ENCODE measurements at regions not wholly inside any gene's neighbourhood (a gene's known extent, or its start where the extent isn't known, plus 50 kb on each side); places are given as distances from the start of the nearest gene placed in this dataset.
"Not testable (repeated sequence)": the region's sequence is repeated elsewhere in the genome, so short reads cannot be mapped to it uniquely, and the experiment has no call there.

DNA sequence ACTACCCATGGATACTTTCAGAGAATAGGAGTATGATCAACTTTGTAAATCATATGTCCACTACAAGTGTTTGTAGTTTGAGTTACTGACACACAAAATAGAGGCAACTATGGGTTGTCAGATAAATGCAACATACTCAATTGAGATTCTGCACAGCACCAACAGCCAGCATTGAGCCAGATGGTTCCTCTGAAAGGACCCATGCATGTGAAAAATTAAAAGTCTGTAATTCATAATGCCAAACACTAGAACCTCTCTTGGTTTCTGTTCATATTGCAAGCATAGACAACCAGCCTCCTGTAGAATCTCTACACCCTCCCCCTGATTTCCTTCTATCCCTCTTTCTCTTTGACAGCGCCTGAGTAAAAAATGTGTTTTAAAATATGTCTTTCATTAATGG lies 831.0 kb downstream of the C12orf50 start:
- ATAC-seq, result no peak

DNA sequence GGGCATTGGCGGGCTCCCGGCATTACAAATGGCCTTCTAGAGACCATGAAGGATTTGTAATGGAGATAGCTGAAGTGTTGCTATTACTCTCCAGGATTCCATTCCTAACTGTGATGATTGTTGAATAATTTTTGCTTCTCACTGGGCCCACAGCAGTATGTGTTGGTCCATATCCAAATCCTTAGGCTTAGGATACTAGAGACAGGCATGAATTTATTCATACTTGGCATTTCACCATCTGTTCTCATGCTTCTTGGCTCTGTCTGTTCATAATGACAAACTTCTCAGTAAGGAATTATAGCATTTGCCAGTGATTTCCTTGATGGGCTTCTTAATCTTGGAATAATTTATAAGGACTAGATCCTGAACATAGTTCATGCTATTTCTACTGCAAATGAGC lies 832.9 kb downstream of the C12orf50 start:
- no peak overlapping the region for H3K27ac Mint-ChIP-seq
- H3K4me1 Mint-ChIP-seq (ENCODE audit: low read depth in 2 of 2), result no peaks in the 10 kb centered on the region
- no peaks in the 10 kb centered on the region for H3K27me3 Mint-ChIP-seq
- no peaks in the 10 kb centered on the region for H3K36me3 Mint-ChIP-seq
- no peak for ATAC-seq
- H3K4me3 Mint-ChIP-seq, result no peak overlapping the region
- no peak for DNase-seq (ENCODE audit: low spot score)
- H3K9me3 Mint-ChIP-seq, result peaks cover 8% of the 10 kb centered on the region

More for the DNA sequence above, 831.0 kb downstream of the C12orf50 start:
- no peak for DNase-seq (ENCODE audit: low spot score)
- Mint-ChIP-seq H3K27ac (no peak overlapping the region), H3K9me3 (peaks cover 8% of the 10 kb centered on the region), H3K4me1 (ENCODE audit: low read depth in 2 of 2) (no peaks in the 10 kb centered on the region), H3K27me3 (no peaks in the 10 kb centered on the region), H3K4me3 (no peak overlapping the region), H3K36me3 (no peaks in the 10 kb centered on the region)

DNA sequence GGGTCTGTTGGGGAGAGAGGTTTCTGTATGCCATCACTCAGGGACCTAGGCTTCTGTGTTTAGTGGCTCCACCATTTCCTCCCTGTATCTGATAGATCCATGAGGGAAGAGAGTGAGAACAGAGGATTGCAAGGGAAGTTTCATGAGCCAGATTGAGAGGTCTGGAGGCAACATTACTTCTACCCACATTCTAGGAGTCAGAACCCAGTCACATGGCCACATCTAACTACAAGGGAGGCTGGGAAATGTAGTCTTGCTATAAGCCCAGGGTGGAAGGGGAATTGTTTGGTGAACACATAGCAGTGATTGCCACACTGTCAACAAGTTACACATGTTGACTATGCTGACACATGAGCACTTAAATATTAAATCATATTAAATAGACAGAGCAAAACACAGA lies 834.8 kb downstream of the C12orf50 start:
- not testable (repeated sequence) for ATAC-seq; H3K4me1 Mint-ChIP-seq (ENCODE audit: low read depth in 2 of 2); H3K27me3 Mint-ChIP-seq; H3K27ac Mint-ChIP-seq; H3K36me3 Mint-ChIP-seq; H3K9me3 Mint-ChIP-seq; DNase-seq (ENCODE audit: low spot score); H3K4me3 Mint-ChIP-seq

DNA sequence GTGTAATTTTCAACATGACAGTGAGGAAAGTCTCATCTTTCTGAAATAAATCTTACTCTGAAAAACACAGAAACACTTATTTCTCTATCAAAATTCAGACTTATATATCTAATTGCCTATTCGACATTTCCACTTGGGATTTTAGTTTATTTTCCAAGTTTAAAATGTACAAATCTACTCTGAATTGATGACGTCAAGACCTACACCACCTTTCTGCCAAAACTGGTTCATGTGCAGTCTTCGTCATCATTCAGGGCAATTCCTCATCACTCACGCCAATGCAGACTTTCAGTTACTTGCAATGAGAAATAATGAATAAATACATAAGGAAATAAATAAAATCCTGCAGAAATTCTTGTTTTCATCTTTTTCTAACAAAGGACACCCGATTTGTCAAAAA lies 843.8 kb downstream of the C12orf50 start:
- Mint-ChIP-seq H3K36me3 (peaks cover 11% of the 10 kb centered on the region), H3K4me1 (ENCODE audit: low read depth in 2 of 2) (no peaks in the 10 kb centered on the region), H3K27ac (no peak overlapping the region), H3K4me3 (no peak overlapping the region), H3K27me3 (no peaks in the 10 kb centered on the region), H3K9me3 (peaks cover 16% of the 10 kb centered on the region)
- DNase-seq (ENCODE audit: low spot score) (no peak), ATAC-seq (no peak)

DNA sequence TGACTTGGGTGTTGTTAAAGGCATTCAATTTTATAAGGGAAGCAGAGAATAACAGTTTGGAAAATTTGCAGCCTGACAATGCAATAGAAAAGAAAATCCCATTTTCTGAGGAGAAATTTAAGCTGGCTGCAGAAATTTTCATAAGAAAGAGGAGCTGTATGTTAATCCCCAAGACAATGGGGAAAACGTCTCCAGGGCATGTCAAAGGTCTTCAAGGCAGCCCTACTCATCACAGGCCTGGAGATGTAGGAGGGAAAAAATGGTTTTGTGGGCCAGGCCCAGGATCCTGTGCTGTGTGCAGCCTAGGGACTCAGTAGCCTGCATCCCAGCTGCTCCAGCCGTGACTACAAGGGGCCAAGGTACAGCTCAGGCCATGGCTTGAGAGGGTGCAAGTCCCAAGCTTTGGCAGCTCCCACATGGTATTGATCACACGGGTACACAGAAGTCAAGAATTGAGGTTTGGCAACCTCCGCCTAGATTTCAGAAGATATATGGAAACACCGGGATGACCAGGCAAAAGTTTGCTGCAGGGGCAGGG lies 846.4 kb downstream of the C12orf50 start:
- Mint-ChIP-seq H3K9me3 (peaks cover 16% of the 10 kb centered on the region), H3K36me3 (peaks cover 11% of the 10 kb centered on the region), H3K27me3 (no peaks in the 10 kb centered on the region), H3K4me3 (no peak overlapping the region), H3K27ac (no peak overlapping the region), H3K4me1 (ENCODE audit: low read depth in 2 of 2) (no peaks in the 10 kb centered on the region)
- ATAC-seq (no peak), DNase-seq (ENCODE audit: low spot score) (no peak)

DNA sequence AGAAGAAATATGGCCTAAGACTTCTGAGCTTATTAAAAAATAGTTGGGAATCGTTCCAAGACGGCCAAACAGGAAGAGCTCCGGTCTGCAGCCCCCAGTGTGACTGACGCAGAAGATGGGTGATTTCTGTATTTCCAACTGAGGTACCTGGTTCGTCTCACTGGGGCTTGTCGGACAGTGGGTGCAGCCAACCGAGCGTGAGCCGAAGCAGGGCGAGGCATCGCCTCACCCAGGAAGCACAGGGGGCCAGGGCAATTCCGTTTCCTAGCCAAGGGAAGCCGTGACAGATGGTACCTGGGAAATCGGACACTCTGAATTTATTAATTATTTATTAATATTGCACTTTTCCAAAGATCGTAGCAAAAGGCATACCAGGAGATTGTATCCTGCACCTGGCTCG lies 857.8 kb downstream of the C12orf50 start:
- Mint-ChIP-seq H3K27ac (no peak overlapping the region), H3K36me3 (peaks cover 27% of the 10 kb centered on the region)
- no peak for DNase-seq (ENCODE audit: low spot score)

DNA sequence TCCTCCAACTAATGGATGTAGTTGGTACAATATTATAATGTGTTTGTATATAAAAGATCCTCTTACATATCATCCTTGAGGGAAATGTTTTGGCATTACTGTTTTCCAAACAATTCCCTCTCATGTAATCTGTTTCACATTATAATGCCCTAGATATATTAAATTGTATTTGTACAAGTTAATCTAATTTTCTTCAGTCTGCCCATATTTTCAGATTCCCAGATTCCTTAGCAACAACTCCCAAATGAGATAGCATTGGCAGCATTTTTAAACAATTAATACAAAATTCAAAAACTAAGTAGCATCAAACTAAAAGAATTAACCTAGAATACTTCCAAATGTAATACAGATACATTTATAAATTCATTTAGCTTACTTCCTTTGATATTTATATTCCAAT lies 860.2 kb downstream of the C12orf50 start:
- ATAC-seq, result no peak
- no peaks in the 10 kb centered on the region for H3K4me1 Mint-ChIP-seq (ENCODE audit: low read depth in 2 of 2)
- H3K27me3 Mint-ChIP-seq, result no peaks in the 10 kb centered on the region
- H3K9me3 Mint-ChIP-seq, result peaks cover 27% of the 10 kb centered on the region
- peaks cover 25% of the 10 kb centered on the region for H3K36me3 Mint-ChIP-seq
- H3K27ac Mint-ChIP-seq, result no peak overlapping the region
- DNase-seq (ENCODE audit: low spot score), result no peak
- H3K4me3 Mint-ChIP-seq, result no peak overlapping the region

More for the DNA sequence above, 857.8 kb downstream of the C12orf50 start:
- Mint-ChIP-seq H3K9me3 (peaks cover 36% of the 10 kb centered on the region), H3K4me1 (ENCODE audit: low read depth in 2 of 2) (no peaks in the 10 kb centered on the region), H3K4me3 (no peak overlapping the region), H3K27me3 (no peaks in the 10 kb centered on the region)
- no peak for ATAC-seq

DNA sequence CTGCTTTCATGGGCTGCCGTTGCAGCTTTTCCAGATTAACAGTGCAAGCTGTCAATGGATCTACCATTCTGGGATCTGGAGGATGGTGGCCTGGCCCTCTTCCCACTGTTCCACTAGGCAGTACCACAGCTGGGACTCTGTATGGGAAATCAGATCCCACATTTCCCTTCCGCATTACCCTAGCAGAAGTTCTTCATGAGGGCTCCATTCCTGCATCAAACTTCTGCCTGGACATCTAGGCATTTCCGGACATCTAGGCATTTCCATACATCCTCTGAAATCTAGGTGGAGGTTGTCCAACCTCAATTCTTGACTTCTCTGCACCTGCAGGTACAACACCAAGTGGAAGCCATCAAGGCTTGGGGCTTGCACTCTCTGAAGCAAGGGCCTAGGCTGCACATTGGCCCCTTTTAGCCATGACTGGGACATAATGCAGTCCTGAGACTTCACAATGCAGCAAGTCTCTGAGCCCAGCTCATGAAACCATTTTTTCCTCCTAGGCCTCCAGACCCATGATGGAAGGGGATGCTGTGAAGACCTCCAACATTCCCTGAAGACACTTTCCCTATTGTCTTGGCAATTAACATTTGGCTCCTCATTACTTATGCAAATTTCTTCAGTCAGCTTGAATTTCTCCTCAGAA lies 863.3 kb downstream of the C12orf50 start:
- peaks cover 20% of the 10 kb centered on the region for H3K9me3 Mint-ChIP-seq
- no peaks in the 10 kb centered on the region for H3K27me3 Mint-ChIP-seq
- H3K4me1 Mint-ChIP-seq (ENCODE audit: low read depth in 2 of 2), result no peaks in the 10 kb centered on the region
- H3K36me3 Mint-ChIP-seq, result peaks cover 11% of the 10 kb centered on the region
- H3K4me3 Mint-ChIP-seq, result no peak overlapping the region
- ATAC-seq (no peak), DNase-seq (ENCODE audit: low spot score) (no peak)
- no peak overlapping the region for H3K27ac Mint-ChIP-seq

DNA sequence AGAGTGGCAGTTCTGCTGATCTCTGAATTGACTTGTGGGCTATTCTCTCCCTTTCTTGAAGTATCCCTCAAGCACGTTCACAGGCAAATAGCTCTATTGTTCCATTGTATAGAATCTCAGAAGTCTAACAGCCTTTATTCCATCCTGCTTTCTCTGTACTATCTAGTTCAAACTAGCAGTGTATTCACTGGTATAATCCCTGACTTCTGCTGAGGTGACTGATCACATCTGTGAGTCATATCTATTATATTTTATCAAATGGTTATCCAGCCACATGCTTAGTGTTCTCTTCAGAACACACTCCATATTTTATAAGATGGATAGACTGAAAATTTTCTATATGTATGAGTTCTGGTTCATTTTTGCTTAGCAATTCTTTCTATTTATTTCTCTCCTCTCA lies 866.1 kb downstream of the C12orf50 start:
- ATAC-seq (no peak), DNase-seq (ENCODE audit: low spot score) (no peak)
- Mint-ChIP-seq H3K4me1 (ENCODE audit: low read depth in 2 of 2) (no peaks in the 10 kb centered on the region), H3K4me3 (no peak overlapping the region), H3K9me3 (peaks cover 21% of the 10 kb centered on the region), H3K36me3 (peaks cover 12% of the 10 kb centered on the region), H3K27ac (no peak overlapping the region), H3K27me3 (no peaks in the 10 kb centered on the region)

DNA sequence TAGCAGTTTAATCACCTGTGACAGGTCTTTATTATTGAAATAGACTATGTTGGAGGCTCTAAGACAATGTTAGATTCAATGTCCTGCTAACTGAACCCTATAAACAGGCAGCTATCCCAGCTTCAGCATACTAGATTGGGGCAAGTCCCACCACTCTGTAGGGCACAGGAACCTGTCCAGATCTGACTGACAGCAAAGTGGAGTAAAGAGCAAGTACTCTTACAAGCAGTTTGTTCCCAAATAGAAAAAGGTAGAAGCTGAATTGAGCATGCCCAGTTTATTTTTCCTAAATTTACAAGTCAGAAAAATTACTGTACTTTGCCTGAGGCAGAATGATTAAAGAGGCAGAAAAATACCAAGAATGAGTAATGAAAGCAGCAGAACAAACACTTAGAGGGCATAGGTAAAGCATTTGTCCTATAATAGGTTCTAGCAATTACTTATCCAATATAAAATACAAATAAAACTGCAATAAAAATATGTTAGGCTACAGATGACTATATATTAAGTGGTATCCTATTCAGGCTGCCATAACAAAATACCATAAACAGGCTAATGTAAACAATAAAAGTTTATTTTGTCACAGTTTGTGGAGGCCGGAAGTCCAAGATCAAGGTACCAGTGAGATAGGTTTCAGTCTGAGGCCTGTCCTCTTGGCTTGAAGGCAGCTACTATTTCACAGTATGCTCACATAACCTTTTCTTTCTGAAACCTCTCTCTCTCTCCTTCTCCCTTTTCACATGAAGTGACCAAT lies 868.2 kb downstream of the C12orf50 start:
- H3K27ac Mint-ChIP-seq, result no peak overlapping the region
- no peak overlapping the region for H3K4me3 Mint-ChIP-seq
- no peaks in the 10 kb centered on the region for H3K4me1 Mint-ChIP-seq (ENCODE audit: low read depth in 2 of 2)
- DNase-seq (ENCODE audit: low spot score), result no peak
- no peaks in the 10 kb centered on the region for H3K27me3 Mint-ChIP-seq
- ATAC-seq, result no peak
- peaks cover 21% of the 10 kb centered on the region for H3K9me3 Mint-ChIP-seq
- peaks cover 6% of the 10 kb centered on the region for H3K36me3 Mint-ChIP-seq

DNA sequence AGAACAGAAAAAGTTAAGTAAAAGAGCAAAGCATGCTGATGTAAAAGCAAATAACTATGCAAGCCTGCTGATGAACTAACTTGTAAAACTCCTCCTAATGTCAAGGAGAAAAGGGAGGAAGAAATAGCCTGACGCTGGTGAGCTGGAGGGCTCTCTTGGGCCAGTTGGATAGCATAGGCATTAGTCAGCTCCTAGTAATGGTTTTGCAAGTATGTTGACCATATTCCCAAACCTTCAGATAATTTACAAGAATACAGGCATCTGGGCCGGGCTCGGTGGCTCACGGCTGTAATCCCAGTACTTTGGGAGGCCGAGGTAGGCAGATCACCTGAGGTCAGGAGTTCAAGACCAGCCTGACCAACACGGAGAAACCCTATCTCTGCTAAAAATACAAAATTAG lies 871.4 kb downstream of the C12orf50 start:
- ATAC-seq (no peak), DNase-seq (ENCODE audit: low spot score) (no peak)
- no peaks in the 10 kb centered on the region for H3K4me1 Mint-ChIP-seq (ENCODE audit: low read depth in 2 of 2)
- H3K36me3 Mint-ChIP-seq, result peaks cover 6% of the 10 kb centered on the region
- no peak overlapping the region for H3K4me3 Mint-ChIP-seq
- peaks cover 6% of the 10 kb centered on the region for H3K9me3 Mint-ChIP-seq
- H3K27me3 Mint-ChIP-seq, result no peaks in the 10 kb centered on the region
- no peak overlapping the region for H3K27ac Mint-ChIP-seq

DNA sequence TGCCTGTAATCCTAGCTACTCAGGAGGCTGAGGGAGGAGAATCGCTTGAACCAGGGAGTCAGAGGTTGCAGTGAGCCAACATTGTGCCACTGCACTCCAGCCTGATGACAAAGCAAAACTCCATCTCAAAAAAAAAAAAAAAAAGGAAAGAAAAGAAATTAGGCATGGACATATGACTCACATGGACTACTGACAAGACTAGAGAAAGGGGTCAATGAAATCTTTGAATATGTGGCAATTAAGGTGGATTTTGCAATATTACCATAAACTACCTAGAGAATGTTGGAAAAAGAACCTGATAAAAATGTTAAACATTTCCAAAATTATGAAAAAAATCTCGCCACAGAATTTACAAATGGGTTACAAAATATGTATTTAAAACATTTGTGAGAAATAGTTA lies 873.6 kb downstream of the C12orf50 start:
- Mint-ChIP-seq H3K36me3 (peaks cover 8% of the 10 kb centered on the region), H3K27ac (no peak overlapping the region), H3K27me3 (no peaks in the 10 kb centered on the region), H3K4me3 (no peak overlapping the region), H3K4me1 (ENCODE audit: low read depth in 2 of 2) (no peaks in the 10 kb centered on the region), H3K9me3 (peaks cover 14% of the 10 kb centered on the region)
- ATAC-seq (no peak), DNase-seq (ENCODE audit: low spot score) (no peak)

DNA sequence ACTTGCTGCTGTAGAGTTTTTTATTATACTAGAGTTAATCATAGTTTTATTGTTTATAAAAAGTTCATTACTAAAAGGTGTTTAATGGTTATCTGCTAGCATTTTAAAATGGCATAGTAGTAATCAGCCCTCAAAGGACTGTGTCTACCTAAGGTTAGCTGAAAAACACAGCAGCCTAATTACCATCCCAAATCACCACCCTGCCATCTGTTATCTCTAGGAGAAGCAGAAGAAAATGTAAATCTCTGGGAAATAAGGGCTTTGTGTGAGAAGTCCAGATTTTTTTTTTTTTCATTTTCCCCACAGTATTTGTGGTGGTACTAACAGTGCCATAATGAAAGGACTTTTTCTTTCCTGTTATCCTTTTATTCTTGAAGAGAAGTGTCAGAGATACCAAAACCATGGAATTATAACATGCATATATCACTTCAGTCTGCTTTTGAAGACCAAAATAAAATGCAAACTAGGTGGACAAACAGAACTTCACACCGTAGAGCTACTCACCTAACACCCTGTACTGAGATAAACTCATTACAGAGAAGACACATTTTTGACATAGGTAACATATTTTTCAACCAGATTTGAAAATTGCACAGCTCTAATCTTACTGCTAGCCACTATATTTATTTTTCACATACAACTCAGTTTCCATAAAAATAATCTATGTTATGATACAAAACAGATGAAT lies 876.2 kb downstream of the C12orf50 start:
- Mint-ChIP-seq H3K27ac (no peak overlapping the region), H3K36me3 (peaks cover 14% of the 10 kb centered on the region), H3K27me3 (no peaks in the 10 kb centered on the region), H3K4me1 (ENCODE audit: low read depth in 2 of 2) (no peaks in the 10 kb centered on the region), H3K4me3 (no peak overlapping the region), H3K9me3 (peaks cover 25% of the 10 kb centered on the region)
- ATAC-seq, result no peak
- DNase-seq (ENCODE audit: low spot score), result no peak

DNA sequence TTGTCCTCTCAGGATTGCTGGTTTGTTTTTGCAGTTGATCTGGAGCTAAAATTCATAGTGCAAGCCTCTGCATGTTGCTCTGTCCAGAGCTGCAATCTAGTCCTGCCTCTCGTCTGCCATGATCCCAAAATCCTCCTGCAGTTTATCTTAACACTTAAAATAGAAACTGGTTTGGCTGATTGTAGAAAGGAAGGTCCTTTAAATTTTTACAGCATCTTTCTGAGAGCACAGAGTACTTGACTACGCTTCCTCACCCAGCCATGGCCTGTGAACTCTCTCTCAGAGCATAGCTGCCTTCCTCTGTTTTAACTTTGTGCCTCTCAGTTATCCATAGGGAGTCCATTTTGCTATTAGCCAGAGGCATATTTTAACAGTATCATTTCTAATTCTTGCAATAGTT lies 877.1 kb downstream of the C12orf50 start:
- peaks cover 29% of the 10 kb centered on the region for H3K9me3 Mint-ChIP-seq
- no peaks in the 10 kb centered on the region for H3K4me1 Mint-ChIP-seq (ENCODE audit: low read depth in 2 of 2)
- ATAC-seq (no peak), DNase-seq (ENCODE audit: low spot score) (no peak)
- no peaks in the 10 kb centered on the region for H3K27me3 Mint-ChIP-seq
- H3K36me3 Mint-ChIP-seq, result peaks cover 14% of the 10 kb centered on the region
- H3K27ac Mint-ChIP-seq, result no peak overlapping the region
- no peak overlapping the region for H3K4me3 Mint-ChIP-seq
